Activated CD8-positive, alpha-beta T cell treated with anti-CD3 and anti-CD28 coated beads for 36 hours (primary cell): ENCODE measurements at regions not wholly inside any gene's neighbourhood (a gene's known extent, or its start where the extent isn't known, plus 50 kb on each side); places are given as distances from the start of the nearest gene placed in this dataset.

Experiments
- ATAC-seq: fragments of 200-7000 bp; cut with Tn5 transposase; one replicate; pipeline ENCODE4 v1.10.0; 2021; ENCODE audit warnings: mild to moderate bottlenecking, moderate library complexity
- CTCF ChIA-PET: fragments of 350-600 bp; sonication (Branson Sonifier 250); formaldehyde crosslinking; loops from one replicate; lab custom pipeline; 2021; ENCODE audit warnings: antibody characterized with exemption; lab: Charles Lee
- POLR2A ChIA-PET: fragments of 350-600 bp; sonication (Branson Sonifier 250); formaldehyde crosslinking; loops from one replicate; lab custom pipeline; 2021; ENCODE audit warnings: antibody characterized with exemption; lab: Charles Lee
- DNase-seq: peaks from one replicate; pipeline ENCODE4 v3.0.0-alpha.2; 2020
- H3K27ac Mint-ChIP-seq: one replicate; pipeline ENCODE4 v1.8.0; 2021; ENCODE audit warnings: mild to moderate bottlenecking, mixed read lengths
- H3K27me3 Mint-ChIP-seq: one replicate; pipeline ENCODE4 v1.8.0; 2021; ENCODE audit warnings: mixed read lengths
- H3K36me3 Mint-ChIP-seq: one replicate; pipeline ENCODE4 v1.8.0; 2021; ENCODE audit warnings: low read depth, mixed read lengths
- H3K4me1 Mint-ChIP-seq: one replicate; pipeline ENCODE4 v1.8.0; 2021; ENCODE audit warnings: low read depth, mixed read lengths
- H3K4me3 Mint-ChIP-seq: one replicate; pipeline ENCODE4 v1.8.0; 2021; ENCODE audit warnings: mild to moderate bottlenecking, moderate library complexity, mixed read lengths
- H3K9me3 Mint-ChIP-seq: one replicate; pipeline ENCODE4 v1.8.0; 2021; ENCODE audit warnings: mixed read lengths
- intact Hi-C: fragments of 100-400 bp; cut with micrococcal nuclease; formaldehyde crosslinking; loops from one replicate; pipeline ENCODE4 v1.10.0; 2022
- TF ChIP-seq, protein P1 (sequence below): fragments of 200-600 bp; IDR thresholded peaks from one replicate; pipeline ENCODE4 v1.8.0; 2022; ENCODE audit warnings: antibody characterized with exemption, mild to moderate bottlenecking

DNA sequence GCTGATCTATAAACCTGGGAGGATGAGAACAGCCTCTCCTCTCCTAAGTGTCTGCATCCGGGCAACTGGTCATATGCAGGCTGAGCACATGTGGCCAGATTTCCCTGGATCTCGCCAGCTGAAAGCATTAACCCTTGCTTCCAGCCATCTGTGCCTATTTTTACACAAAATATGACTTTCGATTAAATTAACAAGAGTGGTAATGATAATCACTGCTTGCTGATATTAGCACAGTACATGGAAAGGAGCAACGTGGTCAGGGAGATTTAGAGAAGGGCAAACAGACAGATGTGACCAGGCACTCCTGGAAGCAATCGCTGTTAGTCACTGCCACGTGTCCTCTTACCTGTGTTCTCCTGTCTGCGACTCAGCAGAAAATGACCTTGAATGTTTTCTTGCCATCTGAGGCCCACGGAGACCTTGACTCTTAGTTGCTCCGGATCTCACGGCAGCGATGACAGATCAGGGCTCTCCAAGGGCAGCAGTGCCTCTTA is 59.5 kb upstream of the NPTX2 start:
- no peaks in the 10 kb centered on the region for H3K36me3 Mint-ChIP-seq
- DNase-seq (no peak), ATAC-seq (no peak)
- CTCF ChIA-PET = no interaction called here
- TF ChIP-seq, protein P1, sequence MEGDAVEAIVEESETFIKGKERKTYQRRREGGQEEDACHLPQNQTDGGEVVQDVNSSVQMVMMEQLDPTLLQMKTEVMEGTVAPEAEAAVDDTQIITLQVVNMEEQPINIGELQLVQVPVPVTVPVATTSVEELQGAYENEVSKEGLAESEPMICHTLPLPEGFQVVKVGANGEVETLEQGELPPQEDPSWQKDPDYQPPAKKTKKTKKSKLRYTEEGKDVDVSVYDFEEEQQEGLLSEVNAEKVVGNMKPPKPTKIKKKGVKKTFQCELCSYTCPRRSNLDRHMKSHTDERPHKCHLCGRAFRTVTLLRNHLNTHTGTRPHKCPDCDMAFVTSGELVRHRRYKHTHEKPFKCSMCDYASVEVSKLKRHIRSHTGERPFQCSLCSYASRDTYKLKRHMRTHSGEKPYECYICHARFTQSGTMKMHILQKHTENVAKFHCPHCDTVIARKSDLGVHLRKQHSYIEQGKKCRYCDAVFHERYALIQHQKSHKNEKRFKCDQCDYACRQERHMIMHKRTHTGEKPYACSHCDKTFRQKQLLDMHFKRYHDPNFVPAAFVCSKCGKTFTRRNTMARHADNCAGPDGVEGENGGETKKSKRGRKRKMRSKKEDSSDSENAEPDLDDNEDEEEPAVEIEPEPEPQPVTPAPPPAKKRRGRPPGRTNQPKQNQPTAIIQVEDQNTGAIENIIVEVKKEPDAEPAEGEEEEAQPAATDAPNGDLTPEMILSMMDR = no peak
- H3K4me1 Mint-ChIP-seq = no peaks in the 10 kb centered on the region
- intact Hi-C loops = no loop called here
- H3K27ac Mint-ChIP-seq = no peak overlapping the region
- H3K4me3 Mint-ChIP-seq = no peak overlapping the region
- H3K27me3 Mint-ChIP-seq = peaks cover 3% of the 10 kb centered on the region
- H3K9me3 Mint-ChIP-seq = peaks cover 5% of the 10 kb centered on the region
- POLR2A ChIA-PET = no interaction called here

DNA sequence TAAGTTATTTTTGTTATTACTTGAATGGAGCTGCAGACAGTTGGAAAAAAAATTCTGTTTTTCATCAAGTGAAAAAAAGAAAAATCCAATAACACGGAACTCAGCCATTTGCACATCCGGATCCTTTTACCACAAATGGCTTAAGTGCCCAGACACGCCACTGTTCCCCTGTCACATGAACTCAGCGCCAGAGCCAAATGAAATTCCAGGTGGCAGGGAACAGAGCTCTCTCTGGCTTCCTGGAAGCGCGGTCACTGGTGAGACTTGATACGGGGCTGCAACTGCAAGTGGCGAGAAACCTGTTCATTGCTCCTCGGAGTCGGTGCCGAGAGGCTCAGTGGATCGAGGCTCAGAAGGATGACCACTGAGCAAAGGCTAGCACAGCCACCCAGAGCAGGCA is 60.8 kb upstream of the NPTX2 start:
- no peaks in the 10 kb centered on the region for H3K4me1 Mint-ChIP-seq
- intact Hi-C loops = no loop called here
- peaks cover 3% of the 10 kb centered on the region for H3K27me3 Mint-ChIP-seq
- POLR2A ChIA-PET = no interaction called here
- no peaks in the 10 kb centered on the region for H3K36me3 Mint-ChIP-seq
- peaks cover 15% of the 10 kb centered on the region for H3K9me3 Mint-ChIP-seq
- ATAC-seq (no peak), DNase-seq (no peak)
- CTCF ChIA-PET = no interaction called here
- H3K27ac Mint-ChIP-seq = no peak overlapping the region
- TF ChIP-seq, protein P1 = no peak
- no peak overlapping the region for H3K4me3 Mint-ChIP-seq

DNA sequence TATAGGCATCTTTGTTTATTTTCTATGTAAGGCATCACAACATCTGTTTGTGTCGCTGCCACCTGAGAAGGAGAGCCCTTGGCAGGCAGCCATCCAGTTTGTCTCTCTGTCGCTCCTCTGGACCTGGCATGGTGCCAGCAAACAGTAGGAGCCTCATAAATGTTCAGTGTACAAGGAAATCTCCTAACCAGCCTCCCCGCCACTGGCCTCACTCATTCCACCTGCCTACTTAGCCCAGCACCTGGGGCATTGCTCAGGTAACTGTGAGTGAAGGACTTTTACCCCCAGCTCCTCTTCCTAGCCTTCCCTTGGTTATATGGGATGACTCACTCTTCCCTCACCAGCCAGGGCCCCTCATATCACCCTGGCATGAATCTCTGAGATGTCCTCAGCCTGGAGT is 61.7 kb upstream of the NPTX2 start:
- ChIA-PET CTCF (no interaction called here), POLR2A (no interaction called here)
- ATAC-seq = no peak
- intact Hi-C loops = no loop called here
- no peak for DNase-seq
- TF ChIP-seq, protein P1 = no peak
- no peak overlapping the region for H3K27ac Mint-ChIP-seq
- no peak overlapping the region for H3K4me3 Mint-ChIP-seq
- no peaks in the 10 kb centered on the region for H3K36me3 Mint-ChIP-seq
- H3K9me3 Mint-ChIP-seq = peaks cover 15% of the 10 kb centered on the region
- no peaks in the 10 kb centered on the region for H3K4me1 Mint-ChIP-seq
- H3K27me3 Mint-ChIP-seq = peaks cover 3% of the 10 kb centered on the region

DNA sequence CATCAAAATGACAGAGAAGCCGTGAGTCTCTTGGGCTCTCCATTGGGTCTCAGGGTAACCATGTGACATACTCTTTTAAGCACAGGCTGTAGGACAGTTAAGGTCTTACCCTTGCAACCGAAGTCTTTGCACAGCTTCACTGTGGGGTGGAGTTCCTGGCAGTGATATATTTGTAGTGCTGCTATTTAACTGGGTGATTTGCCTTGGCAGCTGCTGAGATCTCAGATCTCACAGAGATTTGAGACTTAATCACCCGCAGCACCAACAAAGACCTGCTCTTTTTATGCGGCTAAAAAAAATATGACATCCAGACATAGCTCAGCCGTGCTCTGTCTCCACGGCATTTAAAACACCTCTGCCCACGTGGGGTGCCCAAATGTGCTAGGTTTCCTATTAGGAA is 63.4 kb upstream of the NPTX2 start:
- intact Hi-C loops = no loop called here
- Mint-ChIP-seq H3K4me1 (no peaks in the 10 kb centered on the region), H3K4me3 (no peak overlapping the region), H3K9me3 (peaks cover 15% of the 10 kb centered on the region), H3K27ac (no peak overlapping the region), H3K27me3 (no peaks in the 10 kb centered on the region), H3K36me3 (no peaks in the 10 kb centered on the region)
- CTCF ChIA-PET = no interaction called here
- POLR2A ChIA-PET = interaction anchor here (0.6 kb wide), 1 partner anchor 434 kb away, joined by 3 read pairs; no protein-coding TSS in a partner anchor
- DNase-seq (no peak), ATAC-seq (no peak)
- TF ChIP-seq, protein P1 = no peak

DNA sequence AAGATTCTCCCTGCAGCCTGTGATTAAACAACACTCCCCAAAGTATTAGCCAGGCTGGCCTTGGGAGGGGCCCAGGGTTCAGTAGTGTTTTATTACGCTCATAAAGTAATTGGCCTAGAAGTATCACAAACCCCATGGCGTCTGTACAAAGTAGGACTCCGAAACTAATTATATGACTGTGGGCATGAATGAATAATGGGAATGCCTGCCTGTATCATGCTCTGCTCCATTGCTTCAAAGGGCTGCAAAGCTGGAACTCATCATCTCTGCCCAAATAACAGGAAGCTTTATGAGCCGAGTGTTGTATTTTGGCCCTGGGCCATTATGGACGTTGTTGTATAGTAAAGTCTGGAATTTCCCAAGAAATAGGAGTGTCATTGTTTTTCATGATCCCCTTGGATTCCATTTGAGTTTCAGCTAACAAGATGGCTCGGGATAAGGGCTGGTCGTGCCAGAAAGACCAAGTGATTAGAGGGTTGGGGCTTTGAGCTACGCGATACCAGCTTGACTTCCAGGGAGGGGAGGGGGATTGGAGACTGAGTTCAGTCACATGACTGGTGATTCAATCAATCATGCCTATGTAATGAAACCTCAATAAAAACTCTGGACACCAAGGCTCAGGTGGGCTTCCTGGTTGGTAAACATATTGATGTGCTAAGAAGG is 65.3 kb upstream of the NPTX2 start:
- POLR2A ChIA-PET = no interaction called here
- Mint-ChIP-seq H3K36me3 (no peaks in the 10 kb centered on the region), H3K27me3 (no peaks in the 10 kb centered on the region), H3K9me3 (peaks cover 15% of the 10 kb centered on the region), H3K27ac (no peak overlapping the region), H3K4me1 (no peaks in the 10 kb centered on the region), H3K4me3 (no peak overlapping the region)
- TF ChIP-seq, protein P1 = no peak
- CTCF ChIA-PET = interaction anchor here (0.9 kb wide), 1 partner anchor 20 kb away, joined by 3 read pairs; no protein-coding TSS in a partner anchor
- intact Hi-C loops = no loop called here
- ATAC-seq (no peak), DNase-seq (no peak)
